ENCODE measurements at regions not wholly inside any gene's neighbourhood (a gene's known extent, or its start where the extent isn't known, plus 50 kb on each side); places are given as distances from the start of the nearest gene placed in this dataset.

DNA sequence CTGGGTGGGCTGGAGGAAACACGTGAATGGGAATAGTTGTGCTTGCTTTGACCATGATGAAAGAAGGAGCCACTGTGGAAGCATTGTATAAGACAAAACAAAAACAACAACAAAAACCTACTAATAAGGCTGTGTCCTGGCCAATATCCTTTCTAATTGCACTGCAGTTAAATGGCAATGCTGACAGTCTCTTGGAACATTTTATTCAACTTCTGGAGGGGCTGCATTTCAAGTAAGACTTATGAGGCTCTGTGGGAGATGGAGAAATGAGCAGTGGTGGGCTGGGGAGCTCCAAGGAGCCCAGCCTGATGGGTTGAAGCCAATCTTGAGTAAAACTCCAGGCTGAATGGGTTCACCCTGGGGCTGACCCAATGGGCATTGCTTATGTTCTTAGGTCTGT lies 99.8 kb upstream of the ROPN1 start:
- no peak for DNase-seq (ENCODE audit: low spot score)

DNA sequence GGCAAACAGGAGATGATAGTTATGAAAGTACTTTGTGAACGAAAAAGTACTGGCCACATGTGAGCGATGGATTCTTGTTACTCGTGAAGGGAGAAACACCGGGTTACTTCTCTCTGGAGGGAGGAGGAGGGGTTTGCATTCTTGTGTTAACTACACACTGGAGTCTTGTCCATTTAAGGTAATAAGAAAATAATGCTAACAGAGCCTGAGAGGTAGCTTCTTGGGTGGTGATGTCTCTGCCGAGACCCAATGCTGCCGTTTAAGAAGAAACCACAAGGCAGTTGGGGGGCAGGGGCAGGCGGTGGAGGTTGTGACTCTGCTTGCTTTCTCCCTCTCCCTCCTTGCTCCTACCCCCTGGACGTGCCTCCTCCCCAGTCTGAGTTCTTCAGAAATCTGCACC lies 100.9 kb upstream of the ROPN1 start:
- no peak for DNase-seq (ENCODE audit: low spot score)

DNA sequence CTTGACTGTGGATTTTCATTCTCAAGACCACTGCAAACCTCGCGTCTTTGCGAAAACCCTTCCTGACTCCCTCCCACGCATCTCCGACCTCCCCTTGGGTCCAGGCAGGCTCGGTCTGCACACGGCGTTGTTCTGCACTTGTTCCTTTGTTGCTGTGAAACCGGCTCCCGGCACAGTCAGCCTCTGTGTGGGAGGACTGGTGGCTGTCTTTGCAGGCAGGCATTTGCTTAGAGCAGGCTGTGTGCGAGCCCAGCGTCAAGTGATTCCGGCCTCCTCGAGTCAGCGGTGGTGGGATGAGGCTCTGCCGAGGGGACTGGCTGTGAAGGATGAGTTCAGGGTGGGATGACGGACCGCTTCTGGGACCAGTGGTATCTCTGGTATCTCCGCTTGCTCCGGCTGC lies 102.6 kb upstream of the ROPN1 start:
- DNase-seq (ENCODE audit: low spot score): no peak

DNA sequence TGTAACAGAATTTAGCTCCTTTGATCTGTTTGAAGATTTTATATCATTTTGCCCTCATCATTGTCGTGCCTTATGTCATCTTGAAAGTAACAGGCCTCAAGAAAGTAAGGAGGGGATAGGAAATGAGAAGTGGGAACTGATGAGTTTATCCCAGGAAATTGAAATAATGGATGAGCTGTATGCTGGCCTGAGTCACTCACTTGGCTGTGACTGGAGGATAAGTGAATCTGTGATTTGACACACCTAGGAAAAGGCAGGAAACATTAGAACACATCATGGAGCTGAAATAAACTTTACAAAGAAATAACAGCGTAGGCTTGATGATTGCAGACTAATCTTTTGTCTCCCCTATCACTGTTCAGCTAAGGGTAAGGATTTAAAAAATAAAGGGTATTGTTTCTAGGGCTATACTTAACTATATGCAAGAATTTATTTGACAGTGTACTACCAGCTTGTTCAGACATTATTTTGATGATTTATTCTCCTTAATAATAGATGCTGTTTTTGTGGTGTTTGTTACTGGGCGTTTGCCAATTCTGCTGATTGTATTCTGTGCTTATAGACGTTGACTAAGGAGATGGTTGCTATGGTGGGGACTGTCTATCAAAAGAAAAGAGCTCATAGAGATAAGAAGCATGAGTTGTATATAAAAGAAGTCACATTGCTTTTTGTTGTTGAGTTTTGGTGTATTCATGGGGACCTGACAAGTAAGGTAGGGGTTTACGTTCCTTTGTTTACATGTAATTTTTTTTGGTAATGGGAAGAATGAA lies 105.6 kb upstream of the ROPN1 start:
- DNase-seq (ENCODE audit: low spot score): no peak

DNA sequence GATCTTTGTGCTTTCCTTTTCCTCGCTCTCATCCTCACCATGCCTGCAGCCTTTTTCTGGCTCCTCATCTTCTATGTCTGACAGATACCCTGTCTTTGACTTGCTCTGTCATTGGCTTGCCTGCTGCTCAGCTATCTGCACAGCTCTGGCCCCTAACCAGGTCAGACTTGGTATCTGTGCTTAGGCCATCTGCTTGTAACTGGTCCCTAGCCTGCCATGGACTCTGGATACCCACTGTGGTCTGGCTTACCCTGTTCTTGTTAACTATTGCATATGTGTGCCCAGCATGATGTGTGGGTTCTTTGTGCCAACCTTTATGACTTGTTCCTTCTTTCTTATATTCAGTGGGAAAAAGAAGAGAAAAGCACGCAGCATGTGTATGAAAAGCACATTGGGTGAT lies 109.7 kb upstream of the ROPN1 start:
- no peak for DNase-seq (ENCODE audit: low spot score)

DNA sequence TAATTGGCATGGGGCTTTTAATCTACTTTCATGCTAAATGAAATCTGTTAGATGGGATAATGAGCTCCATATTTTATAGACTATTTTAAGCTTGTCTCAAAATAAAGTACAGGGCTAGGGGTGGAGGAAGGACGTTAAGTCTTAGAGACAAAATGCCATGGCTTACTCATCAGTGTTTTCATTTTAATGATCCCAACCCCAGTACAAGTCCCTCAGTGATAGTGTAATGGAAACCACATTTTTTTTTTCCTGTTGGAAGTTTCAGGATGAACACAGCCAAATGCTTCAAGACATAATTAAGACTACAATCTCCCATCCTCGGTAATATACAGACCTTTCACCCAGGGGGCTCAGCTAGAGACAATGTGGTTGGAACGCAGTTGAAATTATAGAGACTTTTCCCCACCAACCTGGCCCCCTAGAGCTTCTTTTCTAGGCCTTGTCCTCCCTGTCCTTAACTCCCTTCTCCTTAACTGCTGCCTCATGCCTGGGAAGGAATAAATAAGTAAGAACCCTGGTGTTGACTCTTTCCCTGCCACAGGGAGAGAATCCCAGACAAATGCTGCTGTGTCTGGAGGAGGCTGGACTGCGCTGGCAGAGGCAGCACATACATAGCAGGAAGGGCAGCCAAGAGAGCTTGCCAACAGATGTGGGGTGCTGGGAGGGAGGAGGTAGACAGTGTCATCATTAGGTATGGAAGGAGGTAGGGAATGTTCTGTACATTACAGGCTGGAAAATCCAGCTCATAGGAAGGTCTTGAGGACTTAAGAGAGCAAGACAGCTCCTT lies 115.4 kb upstream of the ROPN1 start:
- DNase-seq (ENCODE audit: low spot score): no peak

DNA sequence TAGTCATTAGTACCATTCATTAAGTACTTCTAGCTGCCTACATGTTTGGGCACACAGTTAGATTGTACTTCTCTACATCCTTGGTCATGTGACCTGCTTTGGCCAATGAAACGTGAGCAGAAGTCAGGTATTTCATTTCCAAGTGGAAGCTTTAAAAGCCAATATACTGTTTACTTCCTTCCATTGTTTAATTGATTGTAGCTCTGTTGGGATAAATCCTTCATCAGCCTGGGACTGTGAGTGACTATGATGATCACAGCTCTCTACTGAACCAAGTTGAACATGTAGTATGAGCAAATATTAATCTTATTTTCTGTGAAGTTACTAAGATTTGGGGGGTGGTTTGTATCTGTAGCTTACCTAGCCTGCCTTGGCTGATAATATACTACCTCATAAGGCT lies 116.5 kb upstream of the ROPN1 start:
- DNase-seq (ENCODE audit: low spot score): no peak

DNA sequence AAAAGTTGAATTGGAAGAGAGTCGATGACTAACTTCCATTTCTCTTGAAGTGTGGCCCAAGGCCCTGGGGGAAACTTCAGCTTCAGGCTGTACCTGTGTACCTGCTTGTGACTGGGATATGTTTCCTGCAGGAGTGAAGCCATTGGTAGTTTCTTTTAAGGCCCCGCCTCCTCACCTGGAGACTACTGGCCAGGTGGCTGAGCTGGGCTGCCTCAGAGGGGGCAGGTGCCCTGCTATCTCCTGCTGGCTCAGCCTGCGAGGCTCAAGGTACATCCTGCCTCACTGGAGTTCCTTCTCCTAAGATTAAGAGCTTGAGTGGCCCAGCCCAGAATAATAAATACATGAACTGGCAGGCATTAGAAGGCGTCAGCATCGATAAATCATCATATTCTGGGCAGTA lies 121.6 kb upstream of the ROPN1 start:
- no peak for DNase-seq (ENCODE audit: low spot score)

DNA sequence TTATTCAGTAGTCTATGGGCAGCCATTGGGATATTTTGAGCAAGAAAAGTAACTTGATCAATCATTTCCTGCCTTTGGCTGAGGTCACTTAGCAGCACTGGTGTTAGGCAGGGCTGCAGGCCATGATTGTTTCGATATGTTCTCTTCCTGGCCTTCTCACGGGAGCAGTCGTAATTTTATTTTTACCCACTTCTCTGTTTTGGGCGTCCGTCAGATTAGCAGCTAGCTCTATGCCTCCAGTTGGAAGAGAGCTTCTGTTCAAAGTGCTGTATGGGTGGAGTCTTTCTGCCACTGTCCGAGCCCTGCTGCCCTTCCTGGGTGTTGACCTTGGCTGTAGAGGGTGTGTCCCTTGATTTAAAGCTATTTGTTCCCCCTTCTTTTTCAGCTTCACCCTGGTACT lies 123.4 kb upstream of the ROPN1 start:
- DNase-seq (ENCODE audit: low spot score): no peak

DNA sequence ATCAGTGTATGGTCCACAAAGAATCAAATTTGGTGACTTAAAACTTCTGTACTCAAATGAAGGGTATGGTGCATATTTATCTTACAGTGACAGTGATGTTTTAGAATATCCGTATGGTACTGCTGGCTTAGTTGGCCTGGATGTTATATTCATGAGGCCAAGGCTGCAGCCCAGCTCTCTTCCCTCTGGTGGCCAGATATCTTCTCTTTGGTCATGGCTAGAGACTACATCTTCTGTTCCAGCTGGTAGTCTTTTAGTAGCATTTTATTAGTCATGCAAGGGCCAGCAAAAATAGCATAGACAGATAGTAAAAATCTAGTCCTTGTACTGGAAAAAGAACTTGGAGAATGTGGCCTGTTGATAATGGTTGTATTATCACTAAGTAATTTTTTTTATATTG lies 124.0 kb upstream of the ROPN1 start:
- no peak for DNase-seq (ENCODE audit: low spot score)

DNA sequence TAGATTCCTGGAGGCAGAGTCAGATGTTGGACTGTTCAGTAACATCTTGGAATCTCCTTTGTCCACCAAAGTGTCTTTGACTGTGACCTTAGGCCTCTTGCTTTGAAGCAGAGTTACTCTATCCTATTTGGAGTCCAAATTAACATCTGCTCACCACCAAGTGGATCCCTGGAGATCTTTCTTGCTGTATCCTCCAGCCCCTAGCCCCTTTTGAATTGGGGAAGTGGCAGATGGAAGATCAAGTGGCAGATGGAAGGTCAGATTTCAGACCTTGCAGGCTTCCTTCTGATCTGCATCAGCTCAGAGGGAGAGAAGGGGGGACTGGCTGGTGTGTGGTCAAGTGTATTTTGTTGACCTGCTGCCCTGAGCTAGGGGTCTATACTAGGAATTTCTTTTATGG lies 125.0 kb upstream of the ROPN1 start:
- no peak for DNase-seq (ENCODE audit: low spot score)

DNA sequence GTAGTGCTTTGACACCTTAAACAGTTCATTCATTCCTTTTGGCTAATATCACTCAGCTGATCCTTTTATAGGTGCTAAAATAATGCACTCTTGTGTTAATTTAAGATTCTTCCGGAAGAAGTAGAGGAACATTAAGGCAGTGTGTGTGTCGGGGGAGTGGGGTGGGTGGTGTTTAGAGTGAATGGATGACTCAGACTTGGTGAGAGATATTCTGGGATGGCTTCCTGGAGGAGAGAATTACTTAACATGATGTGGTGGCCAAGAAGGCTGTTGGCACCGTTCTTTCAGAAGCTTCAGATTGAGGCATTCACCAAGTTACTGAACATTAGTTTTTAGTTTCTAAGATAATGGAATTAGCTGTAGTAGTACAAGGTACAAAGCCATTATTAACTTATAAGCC lies 125.6 kb upstream of the ROPN1 start:
- no peak for DNase-seq (ENCODE audit: low spot score)

DNA sequence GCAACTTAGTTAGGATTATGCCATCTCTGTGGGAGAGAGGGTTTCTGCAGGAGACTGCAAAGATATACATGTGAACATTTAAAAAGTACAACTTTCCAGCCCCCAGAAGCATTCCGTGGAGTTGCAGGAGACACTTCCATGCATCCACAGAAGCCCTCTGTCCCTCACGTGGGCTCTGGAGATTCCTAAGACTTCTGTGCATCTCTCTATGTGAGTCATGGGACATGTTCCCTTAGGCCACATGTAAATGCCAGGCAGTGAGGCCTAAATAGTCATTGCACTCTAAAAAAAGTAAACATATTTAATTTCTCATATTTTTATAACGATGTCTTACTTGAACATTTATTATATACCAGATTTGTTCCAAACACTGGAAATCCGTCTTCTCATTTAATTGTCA lies 126.5 kb upstream of the ROPN1 start:
- no peak for DNase-seq (ENCODE audit: low spot score)

DNA sequence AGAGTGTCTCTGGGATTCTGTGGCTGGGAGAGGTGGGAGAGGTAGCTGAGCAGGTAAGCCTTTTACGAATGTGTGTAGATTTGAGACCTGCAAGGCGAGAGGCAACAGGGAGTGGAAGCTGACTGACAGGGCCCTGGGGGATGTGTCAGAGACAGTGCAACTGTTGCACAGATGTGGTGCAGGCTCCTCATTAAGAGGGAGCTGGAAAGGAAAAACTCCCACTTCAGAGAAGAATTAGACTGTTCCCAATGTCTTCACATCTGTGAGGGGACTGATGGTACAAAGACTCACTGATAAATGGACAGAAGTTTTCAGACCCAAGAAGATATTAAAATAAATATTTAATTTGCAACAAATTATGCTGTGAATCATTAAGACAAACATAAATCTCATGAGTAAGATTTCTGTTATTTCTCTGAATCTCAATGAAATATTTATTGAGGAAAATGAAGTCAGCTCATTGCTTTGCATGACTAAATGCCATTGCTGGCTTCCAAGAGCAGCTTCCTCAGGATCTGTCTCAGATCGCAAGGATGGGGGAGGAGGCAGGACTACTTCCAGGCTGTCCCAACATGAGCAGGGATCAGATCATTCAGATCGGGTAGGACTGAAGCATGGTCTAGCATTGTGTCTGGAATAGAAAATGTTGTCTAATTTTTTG lies 127.3 kb upstream of the ROPN1 start:
- DNase-seq (ENCODE audit: low spot score): no peak

DNA sequence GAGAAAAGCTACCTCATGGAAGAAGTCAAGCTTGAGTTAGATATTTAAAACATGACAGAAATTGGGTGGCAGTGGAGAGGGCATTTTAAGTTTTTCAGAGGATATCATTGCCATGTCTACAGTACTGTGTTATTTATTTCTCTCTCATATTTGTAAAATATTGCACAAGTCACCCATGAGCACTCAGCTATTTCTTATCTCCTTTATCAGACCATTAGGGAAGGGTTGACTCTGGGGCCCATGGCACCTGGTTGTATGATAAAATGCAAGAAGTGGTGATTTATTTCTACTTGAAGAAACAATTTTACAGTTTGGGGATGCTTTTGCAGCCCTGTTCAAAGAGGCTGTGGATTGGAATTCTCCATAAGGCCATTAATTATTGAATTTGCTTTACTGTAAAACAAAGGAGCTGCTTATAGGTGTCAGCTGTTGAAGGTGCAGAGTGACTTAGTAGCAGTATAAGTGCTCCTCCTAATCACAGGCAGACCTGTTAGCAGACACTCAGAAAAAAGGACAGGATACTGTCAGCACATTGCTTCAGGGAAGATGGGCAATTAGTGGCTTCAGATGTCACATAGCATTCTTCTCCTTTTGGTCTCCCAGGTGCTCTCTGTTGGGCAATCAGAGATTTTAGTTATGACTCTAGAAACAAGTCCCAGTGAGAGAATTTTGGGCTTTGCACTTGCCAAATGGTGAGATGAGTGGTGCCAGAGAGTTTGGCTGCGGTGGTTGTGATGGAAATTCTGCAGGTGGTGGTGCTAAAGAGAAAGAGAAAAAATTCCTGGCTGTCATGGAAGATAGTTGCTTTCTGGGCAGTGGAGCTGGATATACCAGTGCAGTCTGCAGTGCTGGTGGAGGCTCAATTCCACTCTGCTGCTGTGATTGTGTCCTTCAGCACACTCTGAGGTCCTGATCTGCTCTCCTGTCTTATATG lies 129.7 kb upstream of the ROPN1 start:
- DNase-seq (ENCODE audit: low spot score): no peak

DNA sequence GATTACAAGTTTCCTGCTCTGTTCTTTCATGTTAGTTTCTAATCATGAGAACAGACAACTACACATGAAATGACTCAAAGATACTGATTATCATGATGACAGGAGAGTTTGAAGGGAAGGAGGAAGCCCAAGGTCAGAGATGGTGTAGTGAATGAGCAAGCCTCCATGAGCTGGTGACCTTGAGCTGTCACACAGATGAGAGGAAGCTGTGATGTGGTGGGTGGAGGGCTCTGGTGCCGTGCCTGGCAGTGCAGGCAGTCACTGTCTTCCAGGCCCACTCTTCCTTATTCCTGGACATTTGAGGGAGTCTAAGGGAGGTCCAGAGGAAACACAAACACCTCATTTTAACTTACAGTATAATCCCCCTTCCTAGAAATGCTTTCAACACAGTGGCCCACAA lies 133.4 kb upstream of the ROPN1 start:
- DNase-seq (ENCODE audit: low spot score): no peak

DNA sequence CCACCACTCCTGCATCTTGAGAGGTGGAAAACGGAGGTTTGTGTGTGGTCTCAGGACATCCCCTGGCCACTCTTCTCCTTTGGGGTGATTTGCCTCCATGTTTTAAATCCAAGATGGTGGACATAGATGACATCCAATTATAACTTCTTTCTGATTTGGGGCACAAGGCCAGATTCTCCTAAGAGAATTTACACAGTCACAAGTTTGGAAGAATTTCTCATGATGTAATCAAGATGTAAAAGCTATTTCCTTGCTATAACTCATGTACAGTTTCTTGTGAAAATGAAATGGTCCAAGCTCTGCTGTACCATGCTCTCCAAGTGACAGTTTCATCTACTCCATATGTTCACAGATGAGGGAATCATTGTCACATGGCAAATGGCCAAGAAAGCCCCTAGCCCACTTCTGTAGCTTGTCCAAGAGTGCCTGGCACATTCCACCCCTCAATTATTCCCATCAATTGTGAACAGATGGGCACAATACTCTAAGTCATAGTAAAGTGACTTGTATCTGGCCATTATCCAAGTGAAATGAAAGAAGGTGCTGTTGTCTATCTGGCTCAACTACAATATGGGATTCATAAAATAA lies 134.6 kb upstream of the ROPN1 start:
- no peak for DNase-seq (ENCODE audit: low spot score)

DNA sequence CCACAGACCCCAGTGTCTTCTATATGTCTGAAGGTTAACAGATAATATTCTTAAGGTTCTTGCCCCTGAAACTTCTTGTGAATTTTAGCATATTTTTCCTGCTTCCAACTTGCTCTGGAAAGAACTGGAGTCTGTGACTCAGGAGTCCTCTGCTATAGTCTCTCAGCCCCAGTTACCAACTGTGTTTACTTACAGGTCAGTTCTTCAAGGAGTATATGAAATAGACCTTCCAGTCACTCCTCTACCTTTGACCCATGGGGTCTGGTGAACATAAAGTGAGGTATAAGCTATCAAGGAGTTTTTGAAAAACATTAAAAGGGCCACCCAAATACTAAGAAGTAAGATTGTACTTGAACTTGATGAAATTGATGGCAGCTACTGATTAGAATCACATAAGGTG lies 139.2 kb upstream of the ROPN1 start:
- no peak for DNase-seq (ENCODE audit: low spot score)

DNA sequence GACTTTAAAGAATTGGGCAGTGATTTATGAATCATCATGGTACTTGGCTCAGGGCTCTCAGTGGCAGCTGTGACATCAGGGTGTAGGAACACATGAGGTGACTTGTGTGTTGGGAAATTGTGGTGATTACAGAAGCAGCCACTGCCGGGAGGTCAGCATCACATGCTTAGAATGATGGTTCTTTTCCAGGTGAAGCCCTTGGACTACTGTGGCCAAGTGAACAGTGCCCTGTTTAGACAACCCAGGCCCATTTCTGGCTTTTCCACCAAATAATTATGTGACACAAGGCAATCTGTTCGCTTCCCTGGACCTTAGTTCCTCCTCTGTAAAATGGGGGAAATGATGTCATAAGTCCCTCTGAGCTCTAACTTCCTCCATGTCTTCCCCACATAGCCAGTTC lies 139.7 kb upstream of the ROPN1 start:
- DNase-seq (ENCODE audit: low spot score): no peak

DNA sequence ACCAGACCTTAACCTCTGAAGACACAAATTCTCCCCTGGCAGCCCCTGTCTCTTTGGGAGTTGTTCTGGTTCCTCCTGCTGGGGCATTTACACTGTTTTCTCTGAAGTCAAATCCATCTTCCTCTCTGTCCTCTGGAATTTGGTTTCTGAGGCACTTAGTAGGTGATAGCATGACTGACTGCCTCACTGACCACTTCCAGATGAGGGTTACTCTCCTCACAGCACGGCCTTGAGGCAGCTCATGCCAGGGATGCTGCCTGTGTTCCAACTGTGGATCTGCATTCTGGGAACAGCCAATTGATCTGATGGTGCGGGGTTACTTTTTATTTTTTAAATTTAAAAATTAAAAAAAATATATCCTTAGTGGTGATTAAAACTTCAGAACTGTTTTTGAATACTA lies 140.9 kb upstream of the ROPN1 start:
- DNase-seq (ENCODE audit: low spot score): no peak

DNA sequence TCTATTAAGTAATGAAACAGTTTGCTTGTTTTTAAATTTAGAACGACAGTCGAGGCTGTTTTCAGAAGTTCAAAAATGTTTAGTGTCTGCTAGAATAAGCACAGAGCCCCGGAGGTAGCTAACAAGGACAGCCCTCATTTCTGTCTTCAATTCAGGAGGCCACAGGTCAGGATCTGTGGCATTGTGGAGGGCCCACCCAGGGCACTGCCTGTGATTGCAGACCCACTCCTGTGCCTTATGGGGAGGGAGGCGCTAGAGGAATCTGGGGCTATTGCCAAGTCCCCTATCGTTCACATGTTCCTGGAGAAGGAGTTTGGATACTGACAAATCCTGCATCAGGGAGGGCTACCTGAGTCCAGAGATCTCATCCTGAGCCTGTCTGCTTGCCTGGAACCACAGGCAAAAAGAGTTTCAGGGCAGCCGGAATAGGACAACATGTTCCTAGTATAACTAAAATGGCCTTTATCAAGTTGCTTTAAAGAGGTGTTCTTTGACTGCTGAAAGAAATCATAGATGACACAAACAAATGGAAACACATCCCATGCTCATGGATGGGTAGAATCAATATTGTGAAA lies 141.5 kb upstream of the ROPN1 start:
- DNase-seq (ENCODE audit: low spot score): no peak
